ENCODE measurements at regions not wholly inside any gene's neighbourhood (a gene's known extent, or its start where the extent isn't known, plus 50 kb on each side); places are given as distances from the start of the nearest gene placed in this dataset.

- CTCF ChIA-PET: no interaction called here
- Mint-ChIP-seq H3K4me3 (no peak overlapping the region), H3K27ac (no peak overlapping the region)
Observed at GRCh38 chr14:47822326-47822725, 146.9 kb upstream of the MDGA2 start.

GRCh38 chr14:47821135-47821534, 145.7 kb upstream of the MDGA2 start:
- H3K4me3 ChIP-seq (ENCODE audit: control extremely low read depth in 1 of 5, extremely low read depth in 1 of 5, insufficient read depth in 1 of 5, low read depth in 2 of 5, low read length in 4 of 5): no peak overlapping the region
- TF ChIP-seq EZH2 (IDR thresholded peaks at IDR 0.05; ENCODE audit: borderline replicate concordance, insufficient read depth, low read depth, low read length, poor library complexity, severe bottlenecking) (no peak), CTCF (IDR thresholded peaks at IDR 0.05) (no peak)
- H3K36me3 ChIP-seq (replicated peaks in 1 of 2; ENCODE audit: control extremely low read depth in 1 of 2, control insufficient read depth in 1 of 2, extremely low read depth in 1 of 2, insufficient read depth in 2 of 2, low read length in 1 of 2): no peaks in the 10 kb centered on the region
- ChIA-PET CTCF (no interaction called here), POLR2A (no interaction called here)
- peaks cover 4% of the 10 kb centered on the region for H3K9me3 Mint-ChIP-seq (ENCODE audit: insufficient read depth)
- H3K79me2 ChIP-seq (ENCODE audit: control insufficient read depth, insufficient read depth, low read length): no peaks in the 10 kb centered on the region
- no peaks in the 10 kb centered on the region for H4K20me1 ChIP-seq (ENCODE audit: control insufficient read depth, insufficient read depth, low read length, poor library complexity, severe bottlenecking)
- no peaks in the 10 kb centered on the region for H3K27me3 ChIP-seq (replicated peaks in 1 of 4; ENCODE audit: control extremely low read depth in 1 of 4, control insufficient read depth in 3 of 4, insufficient read depth in 4 of 4, low read length in 3 of 4)
- intact Hi-C loops (cut with micrococcal nuclease): no loop called here
- no peak for ATAC-seq (ENCODE audit: low read depth)
- no peak overlapping the region for H3K27ac Mint-ChIP-seq
- H3K4me1 Mint-ChIP-seq: no peaks in the 10 kb centered on the region
- H3K4me1 ChIP-seq (ENCODE audit: control insufficient read depth in 2 of 2, insufficient read depth in 2 of 2, low read length in 2 of 2): no peaks in the 10 kb centered on the region
- H3K4me2 ChIP-seq (replicated peaks; ENCODE audit: low read depth, low read length, poor library complexity, severe bottlenecking): no peak overlapping the region
- H3K4me3 Mint-ChIP-seq: no peak overlapping the region
- H2AFZ ChIP-seq (ENCODE audit: insufficient read depth, low read depth, low read length, poor library complexity, severe bottlenecking): no peak overlapping the region
- peaks cover 0 to 4% (median 0%) of the 10 kb centered on the region in 3 donors for H3K9me3 ChIP-seq (ENCODE audit: control extremely low read depth in 1 of 3, control insufficient read depth in 2 of 3, insufficient read depth in 1 of 3, low read length in 2 of 3)
- H3K27ac ChIP-seq (ENCODE audit: low read length in 2 of 2): no peak overlapping the region
- no peaks in the 10 kb centered on the region for H3K27me3 Mint-ChIP-seq
- no peak overlapping the region for H3K9ac ChIP-seq (ENCODE audit: low read length)
- WGBS (ENCODE audit: insufficient coverage): 63% methylated on average over 1 of the region's 1 CpG
- no peak for DNase-seq

More at GRCh38 chr14:47822326-47822725, 146.9 kb upstream of the MDGA2 start:
- no peaks in the 10 kb centered on the region for H3K9me3 ChIP-seq (ENCODE audit: control extremely low read depth in 1 of 3, control insufficient read depth in 2 of 3, insufficient read depth in 1 of 3, low read length in 2 of 3)
- H3K4me2 ChIP-seq (replicated peaks; ENCODE audit: low read depth, low read length, poor library complexity, severe bottlenecking): no peak overlapping the region
- ATAC-seq (ENCODE audit: low read depth) (no peak), DNase-seq (no peak)
- WGBS (ENCODE audit: insufficient coverage): 92% methylated on average over 1 of the region's 1 CpG
- no peak overlapping the region for H3K27ac ChIP-seq (ENCODE audit: low read length in 2 of 2)
- H2AFZ ChIP-seq (ENCODE audit: insufficient read depth, low read depth, low read length, poor library complexity, severe bottlenecking): no peak overlapping the region
- no peaks in the 10 kb centered on the region for H4K20me1 ChIP-seq (ENCODE audit: control insufficient read depth, insufficient read depth, low read length, poor library complexity, severe bottlenecking)
- no peaks in the 10 kb centered on the region for H3K9me3 Mint-ChIP-seq (ENCODE audit: insufficient read depth)
- no peaks in the 10 kb centered on the region for H3K36me3 ChIP-seq (replicated peaks in 1 of 2; ENCODE audit: control extremely low read depth in 1 of 2, control insufficient read depth in 1 of 2, extremely low read depth in 1 of 2, insufficient read depth in 2 of 2, low read length in 1 of 2)
- H3K9ac ChIP-seq (ENCODE audit: low read length): no peak overlapping the region
- H3K4me1 Mint-ChIP-seq: no peaks in the 10 kb centered on the region
- intact Hi-C loops (cut with micrococcal nuclease): no loop called here
- H3K27me3 ChIP-seq (replicated peaks in 1 of 4; ENCODE audit: control extremely low read depth in 1 of 4, control insufficient read depth in 3 of 4, insufficient read depth in 4 of 4, low read length in 3 of 4): no peaks in the 10 kb centered on the region
- H3K27me3 Mint-ChIP-seq: no peaks in the 10 kb centered on the region
- no peaks in the 10 kb centered on the region for H3K79me2 ChIP-seq (ENCODE audit: control insufficient read depth, insufficient read depth, low read length)
- POLR2A ChIA-PET: no interaction called here
- TF ChIP-seq EZH2 (IDR thresholded peaks at IDR 0.05; ENCODE audit: borderline replicate concordance, insufficient read depth, low read depth, low read length, poor library complexity, severe bottlenecking) (no peak), CTCF (IDR thresholded peaks at IDR 0.05) (no peak)
- H3K4me3 ChIP-seq (ENCODE audit: control extremely low read depth in 1 of 5, extremely low read depth in 1 of 5, insufficient read depth in 1 of 5, low read depth in 2 of 5, low read length in 4 of 5): no peak overlapping the region
- no peaks in the 10 kb centered on the region for H3K4me1 ChIP-seq (ENCODE audit: control insufficient read depth in 2 of 2, insufficient read depth in 2 of 2, low read length in 2 of 2)
